Lower leg skin (tissue), 3 donors: ENCODE measurements at regions not wholly inside any gene's neighbourhood (a gene's known extent, or its start where the extent isn't known, plus 50 kb on each side); places are given as distances from the start of the nearest gene placed in this dataset.

ENCODE experiments used
- POLR2A ChIP-seq, 2 donors: fragments of 450-650 bp; IDR thresholded peaks; one replicate each; pipeline ENCODE4 v1.6.1; 2016 to 2017; ENCODE audit warnings: antibody characterized with exemption in 2 of 2, mild to moderate bottlenecking in 1 of 2, moderate library complexity in 1 of 2
- TF ChIP-seq, protein P1 (sequence below), 3 donors: fragments of 450-650 bp; IDR thresholded peaks; one replicate each; pipeline ENCODE4 v1.5.1; 2016; ENCODE audit warnings: antibody characterized with exemption in 3 of 3, mild to moderate bottlenecking in 3 of 3, moderate library complexity in 2 of 3

- TF ChIP-seq POLR2A (IDR thresholded peaks at IDR 0.05): no peak
- TF ChIP-seq, protein P1, sequence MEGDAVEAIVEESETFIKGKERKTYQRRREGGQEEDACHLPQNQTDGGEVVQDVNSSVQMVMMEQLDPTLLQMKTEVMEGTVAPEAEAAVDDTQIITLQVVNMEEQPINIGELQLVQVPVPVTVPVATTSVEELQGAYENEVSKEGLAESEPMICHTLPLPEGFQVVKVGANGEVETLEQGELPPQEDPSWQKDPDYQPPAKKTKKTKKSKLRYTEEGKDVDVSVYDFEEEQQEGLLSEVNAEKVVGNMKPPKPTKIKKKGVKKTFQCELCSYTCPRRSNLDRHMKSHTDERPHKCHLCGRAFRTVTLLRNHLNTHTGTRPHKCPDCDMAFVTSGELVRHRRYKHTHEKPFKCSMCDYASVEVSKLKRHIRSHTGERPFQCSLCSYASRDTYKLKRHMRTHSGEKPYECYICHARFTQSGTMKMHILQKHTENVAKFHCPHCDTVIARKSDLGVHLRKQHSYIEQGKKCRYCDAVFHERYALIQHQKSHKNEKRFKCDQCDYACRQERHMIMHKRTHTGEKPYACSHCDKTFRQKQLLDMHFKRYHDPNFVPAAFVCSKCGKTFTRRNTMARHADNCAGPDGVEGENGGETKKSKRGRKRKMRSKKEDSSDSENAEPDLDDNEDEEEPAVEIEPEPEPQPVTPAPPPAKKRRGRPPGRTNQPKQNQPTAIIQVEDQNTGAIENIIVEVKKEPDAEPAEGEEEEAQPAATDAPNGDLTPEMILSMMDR (IDR thresholded peaks at IDR 0.05): no peak
Measured at GRCh38 chr5:93250424-93250823, 330.6 kb downstream of the NR2F1-AS1 start.
